ENCODE measurements at regions not wholly inside any gene's neighbourhood (a gene's known extent, or its start where the extent isn't known, plus 50 kb on each side); places are given as distances from the start of the nearest gene placed in this dataset.

- DNase-seq (ENCODE audit: low spot score) = no peak
- Histone ChIP-seq H3K36me3 (ENCODE audit: insufficient read depth, low read length, poor library complexity, severe bottlenecking) (no peaks in the 10 kb centered on the region), H3K27me3 (replicated peaks; ENCODE audit: insufficient read depth, low read depth, low read length, poor library complexity) (no peaks in the 10 kb centered on the region), H3K4me1 (ENCODE audit: insufficient read depth, low read length, poor library complexity, severe bottlenecking) (no peaks in the 10 kb centered on the region), H3K27ac (ENCODE audit: low read depth, low read length, poor library complexity, severe bottlenecking) (no peak overlapping the region), H3K4me3 (ENCODE audit: low read depth, low read length, poor library complexity, severe bottlenecking) (no peak overlapping the region), H3K9me3 (ENCODE audit: low read depth, low read length, poor library complexity, severe bottlenecking) (peaks cover 64% of the 10 kb centered on the region)
- intact Hi-C loops (cut with micrococcal nuclease; ENCODE audit: unreplicated experiment) = no loop called here
- BruUV-seq (replicated peaks) = no TSS peak
- CTCF ChIA-PET = no interaction called here
- no peak for TF ChIP-seq EZH2 (IDR thresholded peaks at IDR 0.05; ENCODE audit: borderline replicate concordance, low read depth, low read length, poor library complexity, severe bottlenecking)
- POLR2A ChIA-PET (ENCODE audit: low non-redundant PET) = no interaction called here
Observed at GRCh38 chr16:35450648-35451047, 1991.2 kb downstream of the TP53TG3F start.

DNA sequence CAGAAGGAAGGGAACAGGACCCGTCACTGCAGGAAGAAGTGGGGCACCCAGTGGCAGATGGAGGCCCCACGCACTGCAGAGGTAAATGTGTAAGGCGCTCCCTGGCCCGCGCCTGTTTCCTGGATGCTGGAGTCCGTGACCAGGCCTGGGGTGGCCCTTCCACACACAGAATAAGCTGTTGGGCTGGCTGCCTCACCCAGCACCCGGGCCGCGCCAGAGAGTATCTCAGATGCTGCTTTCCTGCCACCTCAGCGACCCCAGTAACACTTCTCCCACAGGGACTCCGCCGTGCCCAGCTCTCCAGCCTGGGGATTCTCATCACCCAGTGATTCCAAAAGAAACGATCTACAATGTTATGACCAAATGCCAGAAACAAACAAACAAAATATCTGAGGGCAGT lies 1993.1 kb downstream of the TP53TG3F start:
- H3K4me1 ChIP-seq (ENCODE audit: insufficient read depth, low read length, poor library complexity, severe bottlenecking) = no peaks in the 10 kb centered on the region
- no peak overlapping the region for H3K27ac ChIP-seq (ENCODE audit: low read depth, low read length, poor library complexity, severe bottlenecking)
- TF ChIP-seq CTCF (conservative IDR thresholded peaks at IDR 0.05; ENCODE audit: low read depth, low read length) (no peak), EZH2 (IDR thresholded peaks at IDR 0.05; ENCODE audit: borderline replicate concordance, low read depth, low read length, poor library complexity, severe bottlenecking) (no peak)
- no peaks in the 10 kb centered on the region for H3K36me3 ChIP-seq (ENCODE audit: insufficient read depth, low read length, poor library complexity, severe bottlenecking)
- intact Hi-C loops (cut with micrococcal nuclease; ENCODE audit: unreplicated experiment) = no loop called here
- no TSS peak for BruUV-seq (replicated peaks)
- ChIA-PET POLR2A (ENCODE audit: low non-redundant PET) (no interaction called here), CTCF (no interaction called here)
- H3K9me3 ChIP-seq (ENCODE audit: low read depth, low read length, poor library complexity, severe bottlenecking) = peaks cover 67% of the 10 kb centered on the region
- DNase-seq (ENCODE audit: low spot score) = no peak
- H3K4me3 ChIP-seq (ENCODE audit: low read depth, low read length, poor library complexity, severe bottlenecking) = no peak overlapping the region
- H3K27me3 ChIP-seq (replicated peaks; ENCODE audit: insufficient read depth, low read depth, low read length, poor library complexity) = no peaks in the 10 kb centered on the region

DNA sequence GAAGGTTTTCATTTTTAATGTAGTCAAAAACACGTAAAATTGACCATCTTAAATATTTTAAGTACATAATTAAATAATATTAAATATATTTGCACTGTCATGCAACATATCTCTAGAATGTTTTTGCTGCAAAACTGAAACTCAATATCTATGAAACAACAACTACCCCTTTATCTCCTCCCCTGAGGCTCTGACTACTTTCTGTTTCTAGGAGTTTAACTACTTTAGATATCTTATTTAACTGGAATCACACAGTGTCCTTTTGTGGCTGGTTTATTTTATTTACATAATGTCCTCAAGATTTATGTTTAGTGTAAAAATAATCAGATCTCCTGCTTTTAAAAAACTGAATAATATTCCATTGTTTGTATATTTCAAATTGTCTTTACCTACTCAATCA lies 2003.9 kb downstream of the TP53TG3F start:
- H3K27me3 ChIP-seq (replicated peaks; ENCODE audit: insufficient read depth, low read depth, low read length, poor library complexity) = no peaks in the 10 kb centered on the region
- intact Hi-C loops (cut with micrococcal nuclease; ENCODE audit: unreplicated experiment) = no loop called here
- H3K27ac ChIP-seq (ENCODE audit: low read depth, low read length, poor library complexity, severe bottlenecking) = no peak overlapping the region
- TF ChIP-seq EZH2 (IDR thresholded peaks at IDR 0.05; ENCODE audit: borderline replicate concordance, low read depth, low read length, poor library complexity, severe bottlenecking) = no peak
- TF ChIP-seq CTCF (conservative IDR thresholded peaks at IDR 0.05; ENCODE audit: low read depth, low read length) = no peak
- no TSS peak for BruUV-seq (replicated peaks)
- H3K4me3 ChIP-seq (ENCODE audit: low read depth, low read length, poor library complexity, severe bottlenecking) = no peak overlapping the region
- peaks cover 27% of the 10 kb centered on the region for H3K9me3 ChIP-seq (ENCODE audit: low read depth, low read length, poor library complexity, severe bottlenecking)
- ChIA-PET POLR2A (ENCODE audit: low non-redundant PET) (no interaction called here), CTCF (no interaction called here)
- H3K4me1 ChIP-seq (ENCODE audit: insufficient read depth, low read length, poor library complexity, severe bottlenecking) = no peaks in the 10 kb centered on the region
- DNase-seq (ENCODE audit: low spot score) = no peak
- H3K36me3 ChIP-seq (ENCODE audit: insufficient read depth, low read length, poor library complexity, severe bottlenecking) = no peaks in the 10 kb centered on the region

GRCh38 chr16:35480361-35480760 lies 2020.9 kb downstream of the TP53TG3F start:
- POLR2A ChIA-PET (ENCODE audit: low non-redundant PET) = no interaction called here
- no peak overlapping the region for H3K4me3 ChIP-seq (ENCODE audit: low read depth, low read length, poor library complexity, severe bottlenecking)
- peaks cover 58% of the 10 kb centered on the region for H3K9me3 ChIP-seq (ENCODE audit: low read depth, low read length, poor library complexity, severe bottlenecking)
- H3K36me3 ChIP-seq (ENCODE audit: insufficient read depth, low read length, poor library complexity, severe bottlenecking) = no peaks in the 10 kb centered on the region
- DNase-seq (ENCODE audit: low spot score) = no peak
- no peak for TF ChIP-seq CTCF (conservative IDR thresholded peaks at IDR 0.05; ENCODE audit: low read depth, low read length)
- no peak for TF ChIP-seq EZH2 (IDR thresholded peaks at IDR 0.05; ENCODE audit: borderline replicate concordance, low read depth, low read length, poor library complexity, severe bottlenecking)
- intact Hi-C loops (cut with micrococcal nuclease; ENCODE audit: unreplicated experiment) = no loop called here
- no peaks in the 10 kb centered on the region for H3K27me3 ChIP-seq (replicated peaks; ENCODE audit: insufficient read depth, low read depth, low read length, poor library complexity)
- no TSS peak for BruUV-seq (replicated peaks)
- CTCF ChIA-PET = no interaction called here
- H3K4me1 ChIP-seq (ENCODE audit: insufficient read depth, low read length, poor library complexity, severe bottlenecking) = no peaks in the 10 kb centered on the region
- no peak overlapping the region for H3K27ac ChIP-seq (ENCODE audit: low read depth, low read length, poor library complexity, severe bottlenecking)
